ENCODE measurements at regions not wholly inside any gene's neighbourhood (a gene's known extent, or its start where the extent isn't known, plus 50 kb on each side); places are given as distances from the start of the nearest gene placed in this dataset.

DNA sequence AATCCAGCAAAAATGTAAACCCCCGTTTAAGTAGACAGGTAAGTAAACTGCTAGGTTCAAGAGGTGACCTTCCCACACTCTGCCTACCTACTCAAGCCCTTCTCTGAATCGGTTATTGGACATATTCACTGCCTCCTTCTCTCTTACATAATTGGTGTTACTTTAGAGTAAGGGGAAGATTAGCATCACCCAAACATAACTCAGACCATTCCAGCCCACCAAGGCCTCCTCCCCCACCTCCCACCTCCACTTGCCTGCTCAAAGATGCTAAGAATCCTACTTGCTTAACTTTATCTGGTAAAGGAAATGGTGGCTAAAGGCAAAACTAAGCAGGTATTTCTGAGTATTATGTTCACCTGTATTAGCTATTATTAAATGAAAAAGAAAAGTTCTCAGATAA lies 55.0 kb upstream of the DTNA start:
- H3K27me3 Mint-ChIP-seq (ENCODE audit: low read depth), result peaks cover 4% of the 10 kb centered on the region

DNA sequence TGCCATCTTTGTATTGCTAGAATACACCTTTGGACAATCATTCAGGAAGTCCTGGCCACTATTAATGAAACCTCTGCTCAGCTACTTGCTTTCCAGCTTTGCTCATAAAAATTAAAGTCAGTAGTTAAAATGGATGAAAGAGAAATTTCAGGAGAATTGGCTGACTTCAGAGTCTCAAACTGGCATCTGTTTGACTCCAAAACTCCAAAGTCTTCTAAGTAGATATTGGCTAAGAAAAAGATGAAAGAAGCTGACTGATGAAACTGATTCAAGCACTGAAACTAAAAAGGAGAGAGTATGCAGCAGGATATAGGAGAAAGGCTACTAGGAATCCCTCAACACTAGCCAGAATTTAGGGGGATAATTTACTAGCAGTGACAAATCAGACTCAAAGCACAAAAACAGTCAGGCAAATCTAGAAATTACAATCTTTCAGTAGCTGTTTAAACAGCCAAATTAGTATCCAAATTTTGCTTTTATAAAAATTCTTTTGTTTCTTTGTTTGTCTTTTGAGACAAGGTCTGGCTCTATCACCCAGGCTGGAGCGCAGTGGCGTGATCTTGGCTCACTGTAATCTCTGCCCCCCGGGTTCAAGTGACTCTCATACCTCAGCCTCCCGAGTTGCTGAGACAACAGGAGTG lies 52.1 kb upstream of the DTNA start:
- Mint-ChIP-seq H3K36me3 (ENCODE audit: low read depth) (no peaks in the 10 kb centered on the region), H3K4me3 (no peak overlapping the region), H3K9me3 (no peaks in the 10 kb centered on the region), H3K27ac (peak overlapping the region; percentile 30 to 34 (median 31)), H3K27me3 (ENCODE audit: low read depth) (no peaks in the 10 kb centered on the region), H3K4me1 (peaks cover 15% of the 10 kb centered on the region)
- TF ChIP-seq, protein P1, sequence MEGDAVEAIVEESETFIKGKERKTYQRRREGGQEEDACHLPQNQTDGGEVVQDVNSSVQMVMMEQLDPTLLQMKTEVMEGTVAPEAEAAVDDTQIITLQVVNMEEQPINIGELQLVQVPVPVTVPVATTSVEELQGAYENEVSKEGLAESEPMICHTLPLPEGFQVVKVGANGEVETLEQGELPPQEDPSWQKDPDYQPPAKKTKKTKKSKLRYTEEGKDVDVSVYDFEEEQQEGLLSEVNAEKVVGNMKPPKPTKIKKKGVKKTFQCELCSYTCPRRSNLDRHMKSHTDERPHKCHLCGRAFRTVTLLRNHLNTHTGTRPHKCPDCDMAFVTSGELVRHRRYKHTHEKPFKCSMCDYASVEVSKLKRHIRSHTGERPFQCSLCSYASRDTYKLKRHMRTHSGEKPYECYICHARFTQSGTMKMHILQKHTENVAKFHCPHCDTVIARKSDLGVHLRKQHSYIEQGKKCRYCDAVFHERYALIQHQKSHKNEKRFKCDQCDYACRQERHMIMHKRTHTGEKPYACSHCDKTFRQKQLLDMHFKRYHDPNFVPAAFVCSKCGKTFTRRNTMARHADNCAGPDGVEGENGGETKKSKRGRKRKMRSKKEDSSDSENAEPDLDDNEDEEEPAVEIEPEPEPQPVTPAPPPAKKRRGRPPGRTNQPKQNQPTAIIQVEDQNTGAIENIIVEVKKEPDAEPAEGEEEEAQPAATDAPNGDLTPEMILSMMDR (IDR thresholded peaks at IDR 0.05; ENCODE audit: unreplicated experiment in 3 of 3), result no peak

More for the DNA sequence above, 55.0 kb upstream of the DTNA start:
- Mint-ChIP-seq H3K36me3 (ENCODE audit: low read depth) (no peaks in the 10 kb centered on the region), H3K9me3 (no peaks in the 10 kb centered on the region), H3K4me1 (peaks cover 33% of the 10 kb centered on the region), H3K27ac (no peak overlapping the region), H3K4me3 (no peak overlapping the region)
- TF ChIP-seq, protein P1 (IDR thresholded peaks at IDR 0.05; ENCODE audit: unreplicated experiment in 3 of 3), result no peak

DNA sequence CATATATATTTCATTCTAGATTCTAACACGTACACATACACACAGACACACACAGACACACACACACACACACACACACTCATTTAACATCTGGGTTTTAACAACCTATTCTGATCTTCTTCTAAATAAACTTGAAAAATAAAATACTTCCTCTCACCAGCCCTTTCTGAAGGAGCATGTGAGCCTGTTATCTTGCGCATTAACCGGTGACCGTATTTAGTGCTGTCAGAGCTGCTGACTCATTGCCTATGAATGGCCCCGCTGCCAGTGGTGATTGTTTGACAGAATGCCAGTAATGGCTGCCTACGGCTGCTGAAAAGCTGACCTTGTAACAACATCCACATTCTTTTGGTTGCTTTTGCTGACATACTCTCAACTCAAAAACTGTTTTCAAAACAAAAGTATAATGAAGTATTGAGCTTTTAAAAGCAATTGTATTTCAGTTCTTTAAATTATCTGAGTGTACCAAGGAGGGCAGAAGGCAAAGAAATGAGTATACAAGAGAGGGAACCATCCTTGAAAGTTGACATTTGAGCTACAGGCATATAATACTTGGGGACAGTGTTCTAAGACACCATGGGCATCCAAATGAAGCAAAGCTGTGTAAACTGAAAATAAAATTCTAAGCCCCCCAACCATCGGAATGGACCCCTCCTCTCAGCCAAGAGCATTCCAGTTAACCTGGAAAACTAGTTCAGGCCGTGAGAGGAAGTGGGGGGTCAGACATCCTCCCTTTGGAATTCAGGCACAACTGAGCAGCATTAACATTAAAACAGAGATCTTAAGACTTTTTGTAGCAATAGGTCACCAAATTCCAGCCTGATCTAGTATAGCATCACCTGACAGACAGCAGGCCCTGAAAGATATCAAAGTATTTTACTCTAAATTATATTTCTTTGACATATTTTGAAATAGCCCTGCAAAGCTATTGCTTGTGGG lies 50.2 kb upstream of the DTNA start:
- Mint-ChIP-seq H3K27ac (peak overlapping the region; percentile 83 to 93 (median 84)), H3K4me1 (peaks cover 15% of the 10 kb centered on the region), H3K9me3 (no peaks in the 10 kb centered on the region), H3K27me3 (ENCODE audit: low read depth) (no peaks in the 10 kb centered on the region), H3K36me3 (ENCODE audit: low read depth) (no peaks in the 10 kb centered on the region), H3K4me3 (peak overlapping the region; percentile 0 to 20 (median 2))
- TF ChIP-seq, protein P1 (IDR thresholded peaks at IDR 0.05; ENCODE audit: unreplicated experiment in 3 of 3), result no peak

Data from nephron (organoid).